ENCODE measurements at regions not wholly inside any gene's neighbourhood (a gene's known extent, or its start where the extent isn't known, plus 50 kb on each side); places are given as distances from the start of the nearest gene placed in this dataset.

GRCh38 chr7:124516911-124517310 is 248.7 kb downstream of the GPR37 start:
- TF ChIP-seq CTCF (IDR thresholded peaks at IDR 0.05) (no peak), EP300 (IDR thresholded peaks at IDR 0.05) (no peak), POLR2A (IDR thresholded peaks at IDR 0.05) (no peak)
